LNCAP (cell line): ENCODE measurements at regions not wholly inside any gene's neighbourhood (a gene's known extent, or its start where the extent isn't known, plus 50 kb on each side); places are given as distances from the start of the nearest gene placed in this dataset.

Experiments used
- TF ChIP-seq, protein P1 (sequence below): fragments of 450-650 bp; IDR thresholded peaks from 2 replicates; pipeline ENCODE4 v1.5.1; 2017; ENCODE audit warnings: mild to moderate bottlenecking

DNA sequence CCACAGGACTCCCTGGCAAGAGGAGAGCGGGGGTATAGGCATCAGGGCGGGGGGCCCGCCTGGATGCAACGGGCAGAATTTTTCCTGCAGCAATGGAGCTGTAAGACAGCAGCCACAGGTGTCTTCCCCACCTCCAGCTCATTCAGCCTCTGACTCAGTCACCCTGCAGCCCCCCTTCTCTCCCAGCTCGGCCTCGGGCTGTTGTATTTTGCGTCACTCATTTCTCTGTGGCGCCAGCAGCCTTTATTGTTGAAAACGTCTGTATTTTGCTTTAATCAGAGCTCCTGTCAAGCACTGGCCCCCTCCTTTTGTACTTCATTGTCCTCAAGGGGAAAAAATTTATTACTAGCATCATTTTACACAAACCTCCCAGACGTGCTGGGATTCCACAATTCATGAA lies 117.7 kb downstream of the WSCD1 start:
- TF ChIP-seq, protein P1, sequence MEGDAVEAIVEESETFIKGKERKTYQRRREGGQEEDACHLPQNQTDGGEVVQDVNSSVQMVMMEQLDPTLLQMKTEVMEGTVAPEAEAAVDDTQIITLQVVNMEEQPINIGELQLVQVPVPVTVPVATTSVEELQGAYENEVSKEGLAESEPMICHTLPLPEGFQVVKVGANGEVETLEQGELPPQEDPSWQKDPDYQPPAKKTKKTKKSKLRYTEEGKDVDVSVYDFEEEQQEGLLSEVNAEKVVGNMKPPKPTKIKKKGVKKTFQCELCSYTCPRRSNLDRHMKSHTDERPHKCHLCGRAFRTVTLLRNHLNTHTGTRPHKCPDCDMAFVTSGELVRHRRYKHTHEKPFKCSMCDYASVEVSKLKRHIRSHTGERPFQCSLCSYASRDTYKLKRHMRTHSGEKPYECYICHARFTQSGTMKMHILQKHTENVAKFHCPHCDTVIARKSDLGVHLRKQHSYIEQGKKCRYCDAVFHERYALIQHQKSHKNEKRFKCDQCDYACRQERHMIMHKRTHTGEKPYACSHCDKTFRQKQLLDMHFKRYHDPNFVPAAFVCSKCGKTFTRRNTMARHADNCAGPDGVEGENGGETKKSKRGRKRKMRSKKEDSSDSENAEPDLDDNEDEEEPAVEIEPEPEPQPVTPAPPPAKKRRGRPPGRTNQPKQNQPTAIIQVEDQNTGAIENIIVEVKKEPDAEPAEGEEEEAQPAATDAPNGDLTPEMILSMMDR: no peak

DNA sequence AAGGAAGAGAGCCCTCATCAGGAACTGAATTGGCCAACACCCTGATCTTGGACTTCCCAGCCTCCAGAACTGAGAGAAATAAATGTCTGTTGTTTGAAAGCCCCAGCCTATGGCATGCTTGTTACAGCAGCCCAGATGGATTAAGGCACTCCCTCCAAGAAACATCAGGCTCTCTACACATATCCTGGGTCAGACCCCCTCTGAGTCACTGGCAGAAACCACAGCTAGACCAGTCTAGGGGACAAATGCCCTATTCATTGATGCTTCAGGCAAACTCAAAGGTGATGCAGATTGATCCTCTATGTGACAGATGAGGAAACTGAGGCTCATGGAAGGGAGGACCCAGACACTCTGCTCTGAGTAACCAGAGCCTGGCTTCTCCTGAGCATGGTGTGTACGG lies 116.8 kb downstream of the WSCD1 start:
- TF ChIP-seq, protein P1: no peak

DNA sequence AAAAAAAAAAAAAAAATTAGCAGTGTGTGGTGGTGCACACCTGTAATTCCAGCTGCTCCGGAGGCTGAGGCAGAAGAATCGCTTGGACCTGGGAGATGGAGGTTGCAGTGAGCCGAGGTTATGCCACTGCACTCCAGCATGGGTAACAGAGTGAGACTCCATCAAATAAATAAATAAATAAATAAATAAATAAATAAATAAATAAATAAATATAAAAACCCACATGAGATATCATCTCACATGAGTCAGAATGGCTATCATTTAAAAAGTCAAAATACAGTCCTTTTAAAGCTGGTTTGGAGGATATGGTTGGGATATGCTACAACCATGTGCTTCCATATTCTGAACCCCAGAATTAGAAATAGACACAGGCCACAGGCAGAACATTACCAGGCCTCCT lies 114.3 kb downstream of the WSCD1 start:
- TF ChIP-seq, protein P1: no peak

GRCh38 chr17:6179017-6179416 lies 108.8 kb downstream of the WSCD1 start:
- TF ChIP-seq, protein P1: no peak

- TF ChIP-seq, protein P1: no peak
These were observed 107.9 kb downstream of the WSCD1 start for GRCh38 chr17:6177941-6178694.
